Uterus (tissue), 3 donors: ENCODE measurements at regions not wholly inside any gene's neighbourhood (a gene's known extent, or its start where the extent isn't known, plus 50 kb on each side); places are given as distances from the start of the nearest gene placed in this dataset.

Experiments
- DNase-seq, 2 donors: peaks; one replicate each; pipeline ENCODE4 v3.0.0-alpha.2; 2019 to 2020
- H3K27ac ChIP-seq, 2 donors: fragments of 200-600 bp; sonication (generic); 1 replicate in 1 of 2; 2 replicates in 1 of 2; pipeline ENCODE4 v1.5.1; 2016 to 2018
- H3K27me3 ChIP-seq, 2 donors: fragments of 200-600 bp; sonication (generic); one replicate each; pipeline ENCODE4 v1.5.1; 2018 to 2019; ENCODE audit warnings: control low read depth in 1 of 2
- H3K36me3 ChIP-seq, 2 donors: fragments of 200-600 bp; sonication (generic); one replicate each; pipeline ENCODE4 v1.5.1; 2019; ENCODE audit warnings: control low read depth in 1 of 2
- H3K4me1 ChIP-seq, 2 donors: fragments of 200-600 bp; sonication (generic); one replicate each; pipeline ENCODE4 v1.5.1; 2018 to 2019; ENCODE audit warnings: control low read depth in 1 of 2
- H3K4me3 ChIP-seq, 2 donors: fragments of 200-600 bp; sonication (generic); 1 replicate in 1 of 2; 2 replicates in 1 of 2; pipeline ENCODE4 v1.5.1; 2018 to 2019; ENCODE audit warnings: mild to moderate bottlenecking in 1 of 2
- H3K9me3 ChIP-seq, 2 donors: fragments of 200-600 bp; sonication (generic); one replicate each; pipeline ENCODE4 v1.5.1; 2019; ENCODE audit warnings: control low read depth in 1 of 2
- CTCF ChIP-seq, 4 experiments: fragments of 200-600 bp in 2 of 4; fragments of 450-650 bp in 2 of 4; sonication (generic) in 2 of 4; IDR thresholded peaks; one replicate each; pipeline ENCODE4 v1.5.1; 2016 to 2019; ENCODE audit warnings: antibody characterized with exemption in 4 of 4, mild to moderate bottlenecking in 2 of 4, moderate library complexity in 1 of 4
- POLR2A ChIP-seq, 2 donors: fragments of 450-650 bp; IDR thresholded peaks; one replicate each; pipeline ENCODE4 v1.6.1; 2016; ENCODE audit warnings: antibody characterized with exemption in 2 of 2, mild to moderate bottlenecking in 1 of 2, moderate library complexity in 1 of 2
- intact Hi-C: fragments of 100-400 bp; cut with DNase I; formaldehyde crosslinking; loops from one replicate; pipeline ENCODE4 v1.15.1; 2023; ENCODE audit warnings: low total_unique reads
- donor health status: DM: yes; HTN: yes; CAD: no.

GRCh38 chr10:123514996-123515395, 151.2 kb upstream of the GPR26 start:
- H3K36me3 ChIP-seq, result no peaks in the 10 kb centered on the region
- no peaks in the 10 kb centered on the region for H3K4me1 ChIP-seq
- H3K4me3 ChIP-seq, result no peak overlapping the region
- DNase-seq, result no peak
- TF ChIP-seq POLR2A (IDR thresholded peaks at IDR 0.05), result no peak
- no peak for TF ChIP-seq CTCF (IDR thresholded peaks at IDR 0.05)
- intact Hi-C loops, result no loop called here
- H3K27me3 ChIP-seq, result no peaks in the 10 kb centered on the region
- no peaks in the 10 kb centered on the region for H3K9me3 ChIP-seq
- no peak overlapping the region for H3K27ac ChIP-seq

- no peaks in the 10 kb centered on the region for H3K4me1 ChIP-seq
- TF ChIP-seq POLR2A (IDR thresholded peaks at IDR 0.05) (no peak), CTCF (IDR thresholded peaks at IDR 0.05) (no peak)
- no peak for DNase-seq
- no peaks in the 10 kb centered on the region for H3K27me3 ChIP-seq
- H3K4me3 ChIP-seq, result no peak overlapping the region
- no peaks in the 10 kb centered on the region for H3K9me3 ChIP-seq
- intact Hi-C loops, result no loop called here
- no peaks in the 10 kb centered on the region for H3K36me3 ChIP-seq
- H3K27ac ChIP-seq, result no peak overlapping the region
These were observed 150.5 kb upstream of the GPR26 start for GRCh38 chr10:123515661-123516060.

GRCh38 chr10:123516291-123516690, 149.9 kb upstream of the GPR26 start:
- Histone ChIP-seq H3K36me3 (no peaks in the 10 kb centered on the region), H3K27me3 (no peaks in the 10 kb centered on the region), H3K4me1 (no peaks in the 10 kb centered on the region), H3K4me3 (no peak overlapping the region), H3K9me3 (no peaks in the 10 kb centered on the region), H3K27ac (no peak overlapping the region)
- TF ChIP-seq CTCF (IDR thresholded peaks at IDR 0.05) (no peak), POLR2A (IDR thresholded peaks at IDR 0.05) (no peak)
- no peak for DNase-seq
- intact Hi-C loops, result no loop called here

- Histone ChIP-seq H3K36me3 (no peaks in the 10 kb centered on the region), H3K27me3 (no peaks in the 10 kb centered on the region), H3K27ac (no peak overlapping the region), H3K4me3 (no peak overlapping the region), H3K9me3 (no peaks in the 10 kb centered on the region), H3K4me1 (no peaks in the 10 kb centered on the region)
- intact Hi-C loops, result no loop called here
- no peak for DNase-seq
- no peak for TF ChIP-seq CTCF (IDR thresholded peaks at IDR 0.05)
- no peak for TF ChIP-seq POLR2A (IDR thresholded peaks at IDR 0.05)
These were observed 148.7 kb upstream of the GPR26 start for GRCh38 chr10:123517426-123517825.

- H3K36me3 ChIP-seq, result no peaks in the 10 kb centered on the region
- intact Hi-C loops, result no loop called here
- no peak for TF ChIP-seq CTCF (IDR thresholded peaks at IDR 0.05)
- no peak for TF ChIP-seq POLR2A (IDR thresholded peaks at IDR 0.05)
These were observed 148.3 kb upstream of the GPR26 start for GRCh38 chr10:123517901-123518300.

More at GRCh38 chr10:123517901-123518300, 148.3 kb upstream of the GPR26 start:
- no peaks in the 10 kb centered on the region for H3K4me1 ChIP-seq
- H3K9me3 ChIP-seq, result no peaks in the 10 kb centered on the region
- no peak overlapping the region for H3K4me3 ChIP-seq
- no peak for DNase-seq
- H3K27ac ChIP-seq, result no peak overlapping the region
- no peaks in the 10 kb centered on the region for H3K27me3 ChIP-seq
